ENCODE measurements at regions not wholly inside any gene's neighbourhood (a gene's known extent, or its start where the extent isn't known, plus 50 kb on each side); places are given as distances from the start of the nearest gene placed in this dataset.

GRCh38 chr1:229756666-229757065 lies 130.6 kb downstream of the URB2 start:
- no peak overlapping the region for H3K4me3 ChIP-seq (ENCODE audit: low read length)
- Mint-ChIP-seq H3K4me3 (no peak overlapping the region), H3K4me1 (peaks cover 8% of the 10 kb centered on the region in 2 donors), H3K27me3 (ENCODE audit: low read depth in 2 of 2) (no peaks in the 10 kb centered on the region), H3K36me3 (no peaks in the 10 kb centered on the region), H3K9me3 (no peaks in the 10 kb centered on the region), H3K27ac (no peak overlapping the region)
- no peaks in the 10 kb centered on the region for H3K27me3 ChIP-seq (ENCODE audit: control insufficient read depth, insufficient read depth, low read length)
- 72% methylated on average over 4 of the region's 4 CpGs for WGBS (ENCODE audit: insufficient coverage)
- TF ChIP-seq CTCF (IDR thresholded peaks at IDR 0.05), result no peak
- ATAC-seq, result no peak
- H3K9me3 ChIP-seq (ENCODE audit: control insufficient read depth, insufficient read depth, low read length), result no peaks in the 10 kb centered on the region
- intact Hi-C loops (cut with micrococcal nuclease), result no loop called here
- DNase-seq, result no peak
- H3K36me3 ChIP-seq (ENCODE audit: control insufficient read depth, insufficient read depth, low read length), result no peaks in the 10 kb centered on the region
- H3K27ac ChIP-seq (ENCODE audit: low read length), result no peak overlapping the region
- H3K4me1 ChIP-seq (ENCODE audit: control insufficient read depth, insufficient read depth, low read length), result peaks cover 4% of the 10 kb centered on the region

GRCh38 chr1:229757226-229757625 lies 131.2 kb downstream of the URB2 start:
- no peaks in the 10 kb centered on the region for H3K27me3 ChIP-seq (ENCODE audit: control insufficient read depth, insufficient read depth, low read length)
- peaks cover 4% of the 10 kb centered on the region for H3K4me1 ChIP-seq (ENCODE audit: control insufficient read depth, insufficient read depth, low read length)
- H3K4me3 ChIP-seq (ENCODE audit: low read length), result no peak overlapping the region
- Mint-ChIP-seq H3K4me1 (peaks cover 8% of the 10 kb centered on the region in 2 donors), H3K27ac (no peak overlapping the region), H3K27me3 (ENCODE audit: low read depth in 2 of 2) (no peaks in the 10 kb centered on the region), H3K9me3 (no peaks in the 10 kb centered on the region), H3K36me3 (no peaks in the 10 kb centered on the region), H3K4me3 (no peak overlapping the region)
- DNase-seq (no peak), ATAC-seq (no peak)
- H3K9me3 ChIP-seq (ENCODE audit: control insufficient read depth, insufficient read depth, low read length), result no peaks in the 10 kb centered on the region
- intact Hi-C loops (cut with micrococcal nuclease), result no loop called here
- no peak for TF ChIP-seq CTCF (IDR thresholded peaks at IDR 0.05)
- H3K36me3 ChIP-seq (ENCODE audit: control insufficient read depth, insufficient read depth, low read length), result no peaks in the 10 kb centered on the region
- H3K27ac ChIP-seq (ENCODE audit: low read length), result no peak overlapping the region

- Histone ChIP-seq H3K36me3 (ENCODE audit: control insufficient read depth, insufficient read depth, low read length) (no peaks in the 10 kb centered on the region), H3K4me1 (ENCODE audit: control insufficient read depth, insufficient read depth, low read length) (peaks cover 4% of the 10 kb centered on the region), H3K27ac (ENCODE audit: low read length) (no peak overlapping the region), H3K4me3 (ENCODE audit: low read length) (no peak overlapping the region), H3K27me3 (ENCODE audit: control insufficient read depth, insufficient read depth, low read length) (no peaks in the 10 kb centered on the region), H3K9me3 (ENCODE audit: control insufficient read depth, insufficient read depth, low read length) (no peaks in the 10 kb centered on the region)
- Mint-ChIP-seq H3K4me1 (peaks cover 8% of the 10 kb centered on the region in 2 donors), H3K4me3 (no peak overlapping the region), H3K27me3 (ENCODE audit: low read depth in 2 of 2) (peaks cover 3% of the 10 kb centered on the region in 2 donors), H3K9me3 (no peaks in the 10 kb centered on the region), H3K36me3 (no peaks in the 10 kb centered on the region), H3K27ac (no peak overlapping the region)
- ATAC-seq (no peak), DNase-seq (no peak)
- intact Hi-C loops (cut with micrococcal nuclease), result no loop called here
- no peak for TF ChIP-seq CTCF (IDR thresholded peaks at IDR 0.05)
- 84% methylated on average over 15 of the region's 15 CpGs for WGBS (ENCODE audit: insufficient coverage)
Observed at GRCh38 chr1:229758101-229759036, 132.3 kb downstream of the URB2 start.

- Histone ChIP-seq H3K4me1 (ENCODE audit: control insufficient read depth, insufficient read depth, low read length) (peaks cover under 1% of the 10 kb centered on the region), H3K36me3 (ENCODE audit: control insufficient read depth, insufficient read depth, low read length) (no peaks in the 10 kb centered on the region), H3K9me3 (ENCODE audit: control insufficient read depth, insufficient read depth, low read length) (no peaks in the 10 kb centered on the region), H3K27ac (ENCODE audit: low read length) (no peak overlapping the region), H3K27me3 (ENCODE audit: control insufficient read depth, insufficient read depth, low read length) (no peaks in the 10 kb centered on the region), H3K4me3 (ENCODE audit: low read length) (no peak overlapping the region)
- WGBS (ENCODE audit: insufficient coverage), result 90% methylated on average over 5 of the region's 5 CpGs
- H3K4me1 Mint-ChIP-seq, result peaks cover 4 to 5% of the 10 kb centered on the region in 2 donors
- no peak for TF ChIP-seq CTCF (IDR thresholded peaks at IDR 0.05)
- H3K27ac Mint-ChIP-seq, result no peak overlapping the region
- intact Hi-C loops (cut with micrococcal nuclease), result no loop called here
- H3K4me3 Mint-ChIP-seq, result no peak overlapping the region
- H3K9me3 Mint-ChIP-seq, result no peaks in the 10 kb centered on the region
- no peak for ATAC-seq
- H3K27me3 Mint-ChIP-seq (ENCODE audit: low read depth in 2 of 2), result peaks cover 3 to 10% of the 10 kb centered on the region in 2 donors
- H3K36me3 Mint-ChIP-seq, result no peaks in the 10 kb centered on the region
- DNase-seq, result no peak
Observed at GRCh38 chr1:229759037-229759435, 133.0 kb downstream of the URB2 start.
